ENCODE measurements at regions not wholly inside any gene's neighbourhood (a gene's known extent, or its start where the extent isn't known, plus 50 kb on each side); places are given as distances from the start of the nearest gene placed in this dataset.

DNA sequence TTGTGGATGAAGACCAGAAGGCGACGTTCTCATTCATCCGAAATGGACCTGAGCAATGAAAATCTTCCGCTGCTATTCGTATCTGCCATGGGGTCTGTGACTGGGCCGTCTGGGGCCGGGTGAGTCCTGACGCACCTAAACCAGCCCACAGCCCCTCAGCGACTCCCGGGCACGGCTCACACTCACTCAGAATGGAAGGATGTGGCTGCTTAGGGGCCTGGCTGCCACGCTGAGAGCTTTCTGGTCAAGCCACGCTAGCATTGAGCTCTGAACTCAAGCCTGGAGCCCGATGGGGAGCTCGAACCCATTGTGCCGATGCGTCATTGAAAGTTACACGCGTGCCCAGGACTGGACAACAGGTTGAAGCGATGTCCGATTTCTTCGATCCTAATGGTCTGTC, 97.8 kb downstream of the MRPL36 start:
- ChIA-PET POLR2A (ENCODE audit: unreplicated experiment) (no interaction called here), CTCF (no interaction called here)
- no peak overlapping the region for H3K27ac ChIP-seq
- TF ChIP-seq EZH2 (IDR thresholded peaks at IDR 0.05; ENCODE audit: low read depth) = no peak
- H3K79me2 ChIP-seq (ENCODE audit: low read depth) = no peaks in the 10 kb centered on the region
- H3K4me2 ChIP-seq = no peak overlapping the region
- H3K9me3 ChIP-seq (ENCODE audit: insufficient read depth, low read depth) = 0 out of 2 replicates have a peak, but pooled peaks cover 5% of the 10 kb centered on the region
- no peak for DNase-seq
- no peak overlapping the region for H3K4me3 ChIP-seq
- intact Hi-C loops (cut with micrococcal nuclease; ENCODE audit: unreplicated experiment) = no loop called here
- no peak overlapping the region for H2AFZ ChIP-seq
- H3K9me2 ChIP-seq (ENCODE audit: insufficient read depth) = no peaks in the 10 kb centered on the region
- no peaks in the 10 kb centered on the region for H3K4me1 ChIP-seq (replicated peaks; ENCODE audit: insufficient read depth)
- H3K36me3 ChIP-seq (ENCODE audit: low read depth) = no peaks in the 10 kb centered on the region
- H3F3A ChIP-seq (ENCODE audit: insufficient read depth, low read depth) = no peaks in the 10 kb centered on the region
- peaks cover 98% of the 10 kb centered on the region for H3K27me3 ChIP-seq (ENCODE audit: insufficient read depth, low read depth)
- 0 out of 2 replicates have a peak, but pooled peaks cover 1% of the 10 kb centered on the region for H4K20me1 ChIP-seq (ENCODE audit: insufficient read depth)
- BruUV-seq (replicated peaks) = no TSS peak

DNA sequence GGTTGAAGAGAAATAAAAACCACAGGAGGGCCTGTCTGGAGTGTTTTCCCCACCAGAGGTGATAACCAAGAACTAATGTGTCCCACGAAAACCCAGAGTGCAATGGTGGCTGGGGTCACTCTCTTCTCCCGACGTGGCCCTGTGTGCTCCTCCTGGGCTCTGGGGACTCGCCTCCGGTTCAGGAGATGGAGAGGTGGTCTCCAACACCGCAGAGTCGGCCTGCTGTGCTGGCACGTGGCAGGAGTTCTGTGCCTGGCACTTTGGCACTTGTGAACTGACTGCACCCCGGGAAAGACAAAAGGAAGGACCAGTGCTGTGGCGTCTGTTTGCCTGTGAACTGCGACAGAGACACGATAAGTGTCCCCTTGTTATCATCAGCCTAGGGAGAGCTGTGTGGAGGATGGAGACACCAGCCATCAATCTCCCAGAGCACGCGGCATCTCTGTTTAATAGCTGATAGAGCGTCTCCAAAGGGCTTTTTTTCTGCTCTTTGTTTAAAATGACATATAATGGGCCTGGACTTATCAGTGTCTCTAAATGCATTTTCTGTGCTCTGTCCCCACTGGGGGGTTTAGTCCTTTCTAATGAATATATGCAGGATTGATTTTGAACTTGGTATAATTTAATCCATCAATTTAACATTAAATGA, 98.3 kb downstream of the MRPL36 start:
- Histone ChIP-seq H3K27me3 (ENCODE audit: insufficient read depth, low read depth) (peaks cover 98% of the 10 kb centered on the region), H4K20me1 (ENCODE audit: insufficient read depth) (0 out of 2 replicates have a peak, but pooled peaks cover 2% of the 10 kb centered on the region), H3K9me3 (ENCODE audit: insufficient read depth, low read depth) (0 out of 2 replicates have a peak, but pooled peaks cover 5% of the 10 kb centered on the region), H3K27ac (no peak overlapping the region), H2AFZ (no peak overlapping the region), H3K4me3 (no peak overlapping the region), H3F3A (ENCODE audit: insufficient read depth, low read depth) (no peaks in the 10 kb centered on the region), H3K4me1 (replicated peaks; ENCODE audit: insufficient read depth) (no peaks in the 10 kb centered on the region), H3K4me2 (no peak overlapping the region), H3K79me2 (ENCODE audit: low read depth) (no peaks in the 10 kb centered on the region), H3K9me2 (ENCODE audit: insufficient read depth) (no peaks in the 10 kb centered on the region), H3K36me3 (ENCODE audit: low read depth) (no peaks in the 10 kb centered on the region)
- no TSS peak for BruUV-seq (replicated peaks)
- DNase-seq = no peak
- TF ChIP-seq EZH2 (IDR thresholded peaks at IDR 0.05; ENCODE audit: low read depth) = no peak; the same call in 1 of the 2 replicates
- TF ChIP-seq, protein P1, sequence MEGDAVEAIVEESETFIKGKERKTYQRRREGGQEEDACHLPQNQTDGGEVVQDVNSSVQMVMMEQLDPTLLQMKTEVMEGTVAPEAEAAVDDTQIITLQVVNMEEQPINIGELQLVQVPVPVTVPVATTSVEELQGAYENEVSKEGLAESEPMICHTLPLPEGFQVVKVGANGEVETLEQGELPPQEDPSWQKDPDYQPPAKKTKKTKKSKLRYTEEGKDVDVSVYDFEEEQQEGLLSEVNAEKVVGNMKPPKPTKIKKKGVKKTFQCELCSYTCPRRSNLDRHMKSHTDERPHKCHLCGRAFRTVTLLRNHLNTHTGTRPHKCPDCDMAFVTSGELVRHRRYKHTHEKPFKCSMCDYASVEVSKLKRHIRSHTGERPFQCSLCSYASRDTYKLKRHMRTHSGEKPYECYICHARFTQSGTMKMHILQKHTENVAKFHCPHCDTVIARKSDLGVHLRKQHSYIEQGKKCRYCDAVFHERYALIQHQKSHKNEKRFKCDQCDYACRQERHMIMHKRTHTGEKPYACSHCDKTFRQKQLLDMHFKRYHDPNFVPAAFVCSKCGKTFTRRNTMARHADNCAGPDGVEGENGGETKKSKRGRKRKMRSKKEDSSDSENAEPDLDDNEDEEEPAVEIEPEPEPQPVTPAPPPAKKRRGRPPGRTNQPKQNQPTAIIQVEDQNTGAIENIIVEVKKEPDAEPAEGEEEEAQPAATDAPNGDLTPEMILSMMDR (conservative IDR thresholded peaks at IDR 0.05) = no peak
- intact Hi-C loops (cut with micrococcal nuclease; ENCODE audit: unreplicated experiment) = no loop called here
- ChIA-PET POLR2A (ENCODE audit: unreplicated experiment) (no interaction called here), CTCF (no interaction called here)

DNA sequence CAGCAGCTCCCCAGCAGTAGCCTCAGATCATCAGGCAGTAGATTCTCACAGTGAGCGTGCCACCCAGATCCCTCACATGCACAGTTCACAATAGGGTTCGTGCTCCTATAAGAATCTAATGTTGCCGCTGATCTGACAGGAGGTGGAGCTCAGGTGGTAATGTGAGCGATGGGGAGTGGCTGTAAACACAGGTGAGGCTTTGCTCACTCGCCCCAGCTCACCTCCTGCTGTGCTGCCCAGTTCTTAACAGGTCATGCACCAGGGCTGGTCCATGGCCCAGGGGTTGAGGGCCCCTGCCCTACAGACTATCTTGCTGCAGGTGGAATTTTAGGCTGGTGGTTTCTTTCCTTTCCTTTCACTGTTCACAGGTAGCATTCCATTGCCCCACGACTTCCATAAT, 100.2 kb downstream of the MRPL36 start:
- Histone ChIP-seq H4K20me1 (ENCODE audit: insufficient read depth) (0 out of 2 replicates have a peak, but pooled peaks cover 2% of the 10 kb centered on the region), H3K27me3 (ENCODE audit: insufficient read depth, low read depth) (peaks cover 97% of the 10 kb centered on the region), H3K4me2 (no peak overlapping the region), H3F3A (ENCODE audit: insufficient read depth, low read depth) (no peaks in the 10 kb centered on the region), H3K79me2 (ENCODE audit: low read depth) (no peaks in the 10 kb centered on the region), H3K9me3 (ENCODE audit: insufficient read depth, low read depth) (0 out of 2 replicates have a peak, but pooled peaks cover 5% of the 10 kb centered on the region), H2AFZ (no peak overlapping the region), H3K4me3 (no peak overlapping the region), H3K27ac (no peak overlapping the region), H3K36me3 (ENCODE audit: low read depth) (no peaks in the 10 kb centered on the region), H3K9me2 (ENCODE audit: insufficient read depth) (no peaks in the 10 kb centered on the region), H3K4me1 (replicated peaks; ENCODE audit: insufficient read depth) (no peaks in the 10 kb centered on the region)
- POLR2A ChIA-PET (ENCODE audit: unreplicated experiment) = no interaction called here
- intact Hi-C loops (cut with micrococcal nuclease; ENCODE audit: unreplicated experiment) = no loop called here
- CTCF ChIA-PET = no interaction called here
- no TSS peak for BruUV-seq (replicated peaks)
- TF ChIP-seq EZH2 (IDR thresholded peaks at IDR 0.05; ENCODE audit: low read depth) = no peak
- TF ChIP-seq, protein P1 (conservative IDR thresholded peaks at IDR 0.05) = no peak
- no peak for DNase-seq

Data from PC-9 (cell line).